ENCODE measurements at regions not wholly inside any gene's neighbourhood (a gene's known extent, or its start where the extent isn't known, plus 50 kb on each side); places are given as distances from the start of the nearest gene placed in this dataset.

DNA sequence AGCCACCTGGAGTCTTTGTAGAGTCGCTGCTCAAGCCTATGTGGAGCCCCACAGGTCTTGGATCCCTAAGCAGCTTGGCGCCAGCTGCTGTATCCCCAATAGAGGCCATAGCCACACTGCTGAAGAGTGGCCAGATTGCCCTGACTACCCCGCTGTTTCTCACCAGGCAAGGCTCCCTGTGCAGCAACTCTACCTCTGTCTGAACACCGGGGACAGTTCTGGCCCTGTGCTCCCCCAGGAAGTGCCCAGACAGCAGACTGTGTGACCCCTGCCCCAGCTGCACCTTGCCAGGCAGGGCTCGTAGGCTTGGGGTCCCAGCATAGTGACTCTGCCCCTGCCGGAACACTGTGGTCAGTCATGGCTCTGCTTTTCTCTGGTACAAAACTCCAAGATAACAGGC lies 53.5 kb upstream of the GALNT13 start:
- peaks cover 0 to 12% (median 11%) of the 10 kb centered on the region in 3 donors for H3K9me3 Mint-ChIP-seq
- no peak overlapping the region for H3K4me3 Mint-ChIP-seq
- no peaks in the 10 kb centered on the region for H3K27me3 Mint-ChIP-seq
- no peaks in the 10 kb centered on the region for H3K36me3 Mint-ChIP-seq
- no peaks in the 10 kb centered on the region for H3K4me1 Mint-ChIP-seq
- no peak overlapping the region for H3K27ac Mint-ChIP-seq

- Mint-ChIP-seq H3K36me3 (no peaks in the 10 kb centered on the region), H3K27ac (no peak overlapping the region), H3K4me1 (no peaks in the 10 kb centered on the region), H3K9me3 (peaks cover 3 to 12% (median 11%) of the 10 kb centered on the region in 3 donors), H3K4me3 (no peak overlapping the region), H3K27me3 (no peaks in the 10 kb centered on the region)
Observed at GRCh38 chr2:153819074-153819473, 52.6 kb upstream of the GALNT13 start.

- no peak overlapping the region for H3K4me3 Mint-ChIP-seq
- H3K9me3 Mint-ChIP-seq, result peaks cover 3 to 12% (median 10%) of the 10 kb centered on the region in 3 donors
- no peak overlapping the region for H3K27ac Mint-ChIP-seq
- H3K4me1 Mint-ChIP-seq, result no peaks in the 10 kb centered on the region
- no peaks in the 10 kb centered on the region for H3K27me3 Mint-ChIP-seq
- H3K36me3 Mint-ChIP-seq, result no peaks in the 10 kb centered on the region
Observed at GRCh38 chr2:153819501-153819900, 52.2 kb upstream of the GALNT13 start.

Measured in IgD-negative memory B cell (primary cell).